ENCODE measurements at regions not wholly inside any gene's neighbourhood (a gene's known extent, or its start where the extent isn't known, plus 50 kb on each side); places are given as distances from the start of the nearest gene placed in this dataset.
"Not testable (repeated sequence)": the region's sequence is repeated elsewhere in the genome, so short reads cannot be mapped to it uniquely, and the experiment has no call there.

GRCh38 chr20:28575991-28576390 is 2681.5 kb upstream of the DEFB115 start:
- not testable (repeated sequence) for H3K27ac ChIP-seq (ENCODE audit: insufficient read depth, low read length); H3K79me2 ChIP-seq (ENCODE audit: control insufficient read depth, insufficient read depth, low read length); H3K9me3 ChIP-seq (ENCODE audit: control insufficient read depth, insufficient read depth, low read depth, low read length); H3K27me3 ChIP-seq (ENCODE audit: control insufficient read depth, insufficient read depth, low read length); H3K4me2 ChIP-seq (ENCODE audit: extremely low read depth, insufficient read depth, low read length); H3K36me3 ChIP-seq (ENCODE audit: control insufficient read depth, insufficient read depth, low read length); H3K9ac ChIP-seq (ENCODE audit: insufficient read depth, low read length); H2AFZ ChIP-seq (ENCODE audit: low read length); H3K4me3 ChIP-seq (replicated peaks in 1 of 4; ENCODE audit: control extremely low read depth in 1 of 4, insufficient read depth in 1 of 4, low read depth in 3 of 4, low read length in 4 of 4); H4K20me1 ChIP-seq (ENCODE audit: control insufficient read depth, extremely low read depth, insufficient read depth, low read length); H3K4me1 ChIP-seq (ENCODE audit: control insufficient read depth, extremely low read depth, insufficient read depth, low read length); DNase-seq (ENCODE audit: low read depth in 2 of 2)
- TF ChIP-seq CTCF (conservative IDR thresholded peaks at IDR 0.05 in 1 of 2, IDR thresholded peaks at IDR 0.05 in 1 of 2; ENCODE audit: low read depth in 1 of 2, low read length in 2 of 2): peak in 1 of 2 donors; percentile 4

- H3K27ac ChIP-seq (ENCODE audit: insufficient read depth, low read length); H2AFZ ChIP-seq (ENCODE audit: low read length); DNase-seq (ENCODE audit: low read depth in 2 of 2); H3K4me2 ChIP-seq (ENCODE audit: extremely low read depth, insufficient read depth, low read length); H3K79me2 ChIP-seq (ENCODE audit: control insufficient read depth, insufficient read depth, low read length); H3K9ac ChIP-seq (ENCODE audit: insufficient read depth, low read length); H3K36me3 ChIP-seq (ENCODE audit: control insufficient read depth, insufficient read depth, low read length); H3K4me1 ChIP-seq (ENCODE audit: control insufficient read depth, extremely low read depth, insufficient read depth, low read length); H4K20me1 ChIP-seq (ENCODE audit: control insufficient read depth, extremely low read depth, insufficient read depth, low read length); H3K4me3 ChIP-seq (replicated peaks in 1 of 4; ENCODE audit: control extremely low read depth in 1 of 4, insufficient read depth in 1 of 4, low read depth in 3 of 4, low read length in 4 of 4); H3K27me3 ChIP-seq (ENCODE audit: control insufficient read depth, insufficient read depth, low read length); H3K9me3 ChIP-seq (ENCODE audit: control insufficient read depth, insufficient read depth, low read depth, low read length): not testable (repeated sequence)
These were observed 2665.8 kb upstream of the DEFB115 start for GRCh38 chr20:28591680-28592079.

GRCh38 chr20:28593383-28593782 is 2664.1 kb upstream of the DEFB115 start:
- not testable (repeated sequence) for DNase-seq (ENCODE audit: low read depth in 2 of 2); H3K27ac ChIP-seq (ENCODE audit: insufficient read depth, low read length); H4K20me1 ChIP-seq (ENCODE audit: control insufficient read depth, extremely low read depth, insufficient read depth, low read length); H3K36me3 ChIP-seq (ENCODE audit: control insufficient read depth, insufficient read depth, low read length); H3K27me3 ChIP-seq (ENCODE audit: control insufficient read depth, insufficient read depth, low read length); H3K4me3 ChIP-seq (replicated peaks in 1 of 4; ENCODE audit: control extremely low read depth in 1 of 4, insufficient read depth in 1 of 4, low read depth in 3 of 4, low read length in 4 of 4); H3K4me2 ChIP-seq (ENCODE audit: extremely low read depth, insufficient read depth, low read length); H3K9me3 ChIP-seq (ENCODE audit: control insufficient read depth, insufficient read depth, low read depth, low read length); H3K9ac ChIP-seq (ENCODE audit: insufficient read depth, low read length); H2AFZ ChIP-seq (ENCODE audit: low read length); H3K4me1 ChIP-seq (ENCODE audit: control insufficient read depth, extremely low read depth, insufficient read depth, low read length); H3K79me2 ChIP-seq (ENCODE audit: control insufficient read depth, insufficient read depth, low read length)

GRCh38 chr20:28594476-28594875 is 2663.0 kb upstream of the DEFB115 start:
- not testable (repeated sequence) for H3K4me1 ChIP-seq (ENCODE audit: control insufficient read depth, extremely low read depth, insufficient read depth, low read length); H4K20me1 ChIP-seq (ENCODE audit: control insufficient read depth, extremely low read depth, insufficient read depth, low read length); H3K4me2 ChIP-seq (ENCODE audit: extremely low read depth, insufficient read depth, low read length); H3K4me3 ChIP-seq (replicated peaks in 1 of 4; ENCODE audit: control extremely low read depth in 1 of 4, insufficient read depth in 1 of 4, low read depth in 3 of 4, low read length in 4 of 4); DNase-seq (ENCODE audit: low read depth in 2 of 2); H3K27ac ChIP-seq (ENCODE audit: insufficient read depth, low read length); H3K27me3 ChIP-seq (ENCODE audit: control insufficient read depth, insufficient read depth, low read length); H2AFZ ChIP-seq (ENCODE audit: low read length); H3K9ac ChIP-seq (ENCODE audit: insufficient read depth, low read length); H3K36me3 ChIP-seq (ENCODE audit: control insufficient read depth, insufficient read depth, low read length); H3K9me3 ChIP-seq (ENCODE audit: control insufficient read depth, insufficient read depth, low read depth, low read length); H3K79me2 ChIP-seq (ENCODE audit: control insufficient read depth, insufficient read depth, low read length)

- H3K79me2 ChIP-seq (ENCODE audit: control insufficient read depth, insufficient read depth, low read length); H3K4me1 ChIP-seq (ENCODE audit: control insufficient read depth, extremely low read depth, insufficient read depth, low read length); H4K20me1 ChIP-seq (ENCODE audit: control insufficient read depth, extremely low read depth, insufficient read depth, low read length); H3K27me3 ChIP-seq (ENCODE audit: control insufficient read depth, insufficient read depth, low read length); H2AFZ ChIP-seq (ENCODE audit: low read length); H3K9me3 ChIP-seq (ENCODE audit: control insufficient read depth, insufficient read depth, low read depth, low read length); H3K4me2 ChIP-seq (ENCODE audit: extremely low read depth, insufficient read depth, low read length); DNase-seq (ENCODE audit: low read depth in 2 of 2); H3K36me3 ChIP-seq (ENCODE audit: control insufficient read depth, insufficient read depth, low read length): not testable (repeated sequence)
- Histone ChIP-seq H3K9ac (ENCODE audit: insufficient read depth, low read length) (peak overlapping the region; percentile 58), H3K4me3 (replicated peaks in 1 of 4; ENCODE audit: control extremely low read depth in 1 of 4, insufficient read depth in 1 of 4, low read depth in 3 of 4, low read length in 4 of 4) (peak overlapping the region; percentile 32 to 80 (median 58)), H3K27ac (ENCODE audit: insufficient read depth, low read length) (peak overlapping the region; percentile 47)
These were observed 2655.5 kb upstream of the DEFB115 start for GRCh38 chr20:28602006-28602402.
